Endothelial cell of umbilical vein (primary cell): ENCODE measurements at regions not wholly inside any gene's neighbourhood (a gene's known extent, or its start where the extent isn't known, plus 50 kb on each side); places are given as distances from the start of the nearest gene placed in this dataset.

Experiments
- BruUV-seq: library from RNA; stranded (reverse); fragments of 400-500 nt; replicated peaks from 2 replicates; lab custom pipeline; 2021; lab: Mats Ljungman, UMichigan
- CTCF ChIA-PET: fragments of 300-600, 350-600 bp; sonication (Branson Sonifier 250); formaldehyde crosslinking; loops from one replicate; lab custom pipeline; 2021; ENCODE audit warnings: antibody characterized with exemption, inconsistent platforms; lab: Charles Lee
- POLR2A ChIA-PET: fragments of 300-600, 350-600 bp; sonication (Branson Sonifier 250); formaldehyde crosslinking; loops from one replicate; lab custom pipeline; 2021; ENCODE audit warnings: antibody characterized with exemption, inconsistent platforms; lab: Charles Lee
- DNase-seq: peaks from one replicate; pipeline ENCODE4 v3.0.0-alpha.2; 2011; ENCODE audit warnings: low read depth, low spot score
- FAIRE-seq: peaks from 2 replicates; lab custom pipeline; 2011; peaks lifted over from hg19 to GRCh38; lab: Jason Lieb, UNC
- H2AFZ ChIP-seq: 2 replicates; pipeline ENCODE4 v1.6.0; 2012; ENCODE audit warnings: low read depth, low read length, control low read depth, inconsistent platforms
- H3K27ac ChIP-seq: 2 replicates; pipeline ENCODE4 v1.5.1; 2011; ENCODE audit warnings: low read depth, mild to moderate bottlenecking, control low read depth, low read length, moderate library complexity; ENCODE audit not compliant: insufficient read depth
- H3K27me3 ChIP-seq, 2 experiments: 2 replicates each; pipeline versions ENCODE4 v1.6.0 to v1.6.1; 2011; ENCODE audit warnings: low read length in 2 of 2, mixed read lengths in 1 of 2; ENCODE audit not compliant: control insufficient read depth in 2 of 2, insufficient read depth in 2 of 2
- H3K36me3 ChIP-seq, 2 experiments: 2 replicates in 1 of 2; 3 replicates in 1 of 2; pipeline ENCODE4 v1.5.1; 2011; ENCODE audit warnings: low read length in 2 of 2, mild to moderate bottlenecking in 1 of 2, moderate library complexity in 1 of 2; ENCODE audit not compliant: control insufficient read depth in 2 of 2, insufficient read depth in 2 of 2; ENCODE audit errors: extremely low read depth in 1 of 2
- H3K4me1 ChIP-seq: 3 replicates; pipeline ENCODE4 v1.5.1; 2011; ENCODE audit warnings: mild to moderate bottlenecking, low read length; ENCODE audit not compliant: control insufficient read depth, insufficient read depth; ENCODE audit errors: extremely low read depth
- H3K4me2 ChIP-seq: 2 replicates; pipeline ENCODE4 v1.6.1; 2011; ENCODE audit warnings: low read length, control low read depth, mixed read lengths; ENCODE audit not compliant: insufficient read depth
- H3K4me3 ChIP-seq, 3 experiments: fragments of 200-600 bp in 1 of 3; sonication (generic), shearing (Covaris generic) in 1 of 3; replicated peaks in 1 of 3; 2 replicates each; pipeline ENCODE4 v1.5.1; 2011 to 2016; ENCODE audit warnings: control low read depth in 3 of 3, low read length in 3 of 3, mild to moderate bottlenecking in 2 of 3, inconsistent platforms in 1 of 3, low read depth in 1 of 3, moderate library complexity in 1 of 3; ENCODE audit not compliant: insufficient read depth in 1 of 3
- H3K79me2 ChIP-seq: 2 replicates; pipeline ENCODE4 v1.6.0; 2012; ENCODE audit warnings: low read length, inconsistent platforms; ENCODE audit not compliant: control insufficient read depth, insufficient read depth
- H3K9ac ChIP-seq: replicated peaks from 2 replicates; pipeline ENCODE3; 2011; ENCODE audit warnings: low read length, control low read depth; ENCODE audit not compliant: insufficient read depth; ENCODE audit errors: extremely low read depth
- H3K9me1 ChIP-seq: replicated peaks from 3 replicates; pipeline ENCODE4 v1.6.0; 2011; ENCODE audit warnings: mild to moderate bottlenecking, low read length; ENCODE audit not compliant: control insufficient read depth, insufficient read depth; ENCODE audit errors: extremely low read depth
- H3K9me3 ChIP-seq: replicated peaks from 2 replicates; pipeline ENCODE4 v1.5.1; 2012; ENCODE audit warnings: low read length, inconsistent platforms; ENCODE audit not compliant: control insufficient read depth, insufficient read depth
- H4K20me1 ChIP-seq: replicated peaks from 2 replicates; pipeline ENCODE3; 2011; ENCODE audit warnings: mild to moderate bottlenecking, low read length; ENCODE audit not compliant: control insufficient read depth, insufficient read depth; ENCODE audit errors: extremely low read depth
- EZH2 ChIP-seq: IDR thresholded peaks from 2 replicates; pipeline ENCODE4 v1.6.1; 2012; ENCODE audit warnings: borderline replicate concordance, low read depth, mild to moderate bottlenecking, moderate library complexity, low read length, inconsistent platforms; ENCODE audit not compliant: severe bottlenecking
- FOS ChIP-seq: IDR thresholded peaks from 2 replicates; pipeline ENCODE4 v1.6.1; 2011; ENCODE audit warnings: mild to moderate bottlenecking, low read length, moderate library complexity, borderline replicate concordance; ENCODE audit not compliant: insufficient read depth
- GATA2 ChIP-seq: IDR thresholded peaks from 2 replicates; pipeline ENCODE4 v1.7.0; 2011; ENCODE audit warnings: low read depth, mild to moderate bottlenecking, moderate library complexity, mixed read lengths, low read length; ENCODE audit not compliant: insufficient read length, insufficient read depth
- JUN ChIP-seq: IDR thresholded peaks from 2 replicates; pipeline ENCODE4 v1.6.1; 2011; ENCODE audit warnings: borderline replicate concordance, low read depth; ENCODE audit not compliant: insufficient read length, insufficient read depth
- MYC ChIP-seq: IDR thresholded peaks from one replicate; pipeline ENCODE4 v1.6.1; 2011; ENCODE audit warnings: mild to moderate bottlenecking, low read depth, low read length
- POLR2A ChIP-seq: IDR thresholded peaks from 2 replicates; pipeline ENCODE4 v1.6.1; 2012; ENCODE audit warnings: low read depth, mild to moderate bottlenecking, control low read depth, low read length
- POLR2AphosphoS5 ChIP-seq: IDR thresholded peaks from 2 replicates; pipeline ENCODE4 v1.6.1; 2012; ENCODE audit warnings: low read depth, mild to moderate bottlenecking, control low read depth, low read length, moderate library complexity; ENCODE audit not compliant: insufficient read depth
- dilution Hi-C: fragments of 300-500 bp; cut with MboI; formaldehyde crosslinking; loops from one replicate; pipeline ENCODE4 v1.15.0; 2019; ENCODE audit warnings: low sequenced_read_pairs; ENCODE audit not compliant: extremely low pct_ligation_motif_present
- intact Hi-C: fragments of 100-400 bp; cut with micrococcal nuclease; formaldehyde crosslinking; loops from one replicate; pipeline ENCODE4 v1.10.0; 2022
- TF ChIP-seq, protein P1 (sequence below): IDR thresholded peaks from 2 replicates; pipeline ENCODE4 v1.6.1; 2011; ENCODE audit not compliant: insufficient read depth, insufficient read length
- TF ChIP-seq, protein P2 (sequence below), 2 donors: IDR thresholded peaks; 1 replicate in 1 of 2; 2 replicates in 1 of 2; pipeline ENCODE4 v1.5.1; 2011; ENCODE audit warnings: low read length in 2 of 2, mild to moderate bottlenecking in 2 of 2, moderate library complexity in 2 of 2, control low read depth in 1 of 2, inconsistent platforms in 1 of 2, low read depth in 1 of 2; ENCODE audit not compliant: insufficient read depth in 1 of 2; ENCODE audit errors: extremely low read depth in 1 of 2

DNA sequence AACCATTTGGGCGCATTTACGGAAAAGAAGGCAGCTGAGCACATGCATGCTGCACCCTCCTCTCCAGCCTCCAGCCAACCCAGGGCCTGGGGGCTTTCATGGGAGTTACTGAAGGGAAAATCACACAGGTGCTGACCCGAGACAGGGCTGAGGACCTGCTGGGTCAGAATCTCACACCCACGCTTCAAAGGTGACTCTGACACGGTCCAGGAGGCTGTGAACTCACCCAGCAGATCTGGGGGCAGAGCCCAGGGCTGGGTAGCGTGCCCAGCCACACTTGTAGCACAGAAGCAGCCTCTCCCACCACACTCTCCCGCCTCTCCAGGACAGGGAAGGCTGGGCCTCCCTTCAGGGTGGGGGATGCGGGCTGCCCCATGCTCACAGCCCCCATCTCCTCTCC lies 347.6 kb downstream of the CTTN start:
- no peaks in the 10 kb centered on the region for H3K36me3 ChIP-seq
- H3K4me3 ChIP-seq, result no peak overlapping the region
- no peak overlapping the region for H3K4me2 ChIP-seq
- no peak for DNase-seq
- ChIA-PET CTCF (no interaction called here), POLR2A (no interaction called here)
- H3K27ac ChIP-seq, result no peak overlapping the region
- no peak for FAIRE-seq
- no peaks in the 10 kb centered on the region for H3K4me1 ChIP-seq
- TF ChIP-seq FOS, result no peak
- no peak for TF ChIP-seq JUN
- dilution Hi-C loops (no loop called here), intact Hi-C loops (no loop called here)
- BruUV-seq, result no TSS peak
- H2AFZ ChIP-seq, result no peak overlapping the region
- no peaks in the 10 kb centered on the region for H3K9me1 ChIP-seq
- no peak overlapping the region for H3K9ac ChIP-seq
- H3K9me3 ChIP-seq, result peaks cover under 1% of the 10 kb centered on the region
- H3K79me2 ChIP-seq, result no peaks in the 10 kb centered on the region
- H3K27me3 ChIP-seq, result no peaks in the 10 kb centered on the region
- no peaks in the 10 kb centered on the region for H4K20me1 ChIP-seq

DNA sequence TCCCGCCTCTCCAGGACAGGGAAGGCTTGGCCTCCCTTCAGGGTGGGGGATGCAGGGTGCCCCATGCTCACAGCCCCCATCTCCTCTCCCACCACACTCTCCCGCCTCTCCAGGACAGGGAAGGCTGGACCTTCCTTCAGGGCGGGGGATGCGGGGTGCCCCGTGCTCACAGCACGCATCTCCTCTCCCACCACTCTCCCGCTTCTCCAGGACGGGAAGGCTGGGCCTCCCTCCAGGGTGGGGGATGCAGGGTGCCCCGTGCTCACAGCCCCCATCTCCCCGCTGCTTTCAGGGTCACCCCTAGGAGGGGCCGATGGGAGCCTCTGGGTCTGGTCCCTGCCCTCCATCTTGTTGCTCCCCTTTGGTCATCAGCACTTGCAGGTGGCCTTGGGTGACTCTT lies 348.0 kb downstream of the CTTN start:
- no TSS peak for BruUV-seq
- CTCF ChIA-PET, result no interaction called here
- TF ChIP-seq POLR2A, result no peak
- no peak for TF ChIP-seq POLR2AphosphoS5
- TF ChIP-seq, protein P1, sequence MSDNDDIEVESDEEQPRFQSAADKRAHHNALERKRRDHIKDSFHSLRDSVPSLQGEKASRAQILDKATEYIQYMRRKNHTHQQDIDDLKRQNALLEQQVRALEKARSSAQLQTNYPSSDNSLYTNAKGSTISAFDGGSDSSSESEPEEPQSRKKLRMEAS, result no peak
- no peak for TF ChIP-seq MYC
- TF ChIP-seq EZH2, result no peak
- TF ChIP-seq, protein P2, sequence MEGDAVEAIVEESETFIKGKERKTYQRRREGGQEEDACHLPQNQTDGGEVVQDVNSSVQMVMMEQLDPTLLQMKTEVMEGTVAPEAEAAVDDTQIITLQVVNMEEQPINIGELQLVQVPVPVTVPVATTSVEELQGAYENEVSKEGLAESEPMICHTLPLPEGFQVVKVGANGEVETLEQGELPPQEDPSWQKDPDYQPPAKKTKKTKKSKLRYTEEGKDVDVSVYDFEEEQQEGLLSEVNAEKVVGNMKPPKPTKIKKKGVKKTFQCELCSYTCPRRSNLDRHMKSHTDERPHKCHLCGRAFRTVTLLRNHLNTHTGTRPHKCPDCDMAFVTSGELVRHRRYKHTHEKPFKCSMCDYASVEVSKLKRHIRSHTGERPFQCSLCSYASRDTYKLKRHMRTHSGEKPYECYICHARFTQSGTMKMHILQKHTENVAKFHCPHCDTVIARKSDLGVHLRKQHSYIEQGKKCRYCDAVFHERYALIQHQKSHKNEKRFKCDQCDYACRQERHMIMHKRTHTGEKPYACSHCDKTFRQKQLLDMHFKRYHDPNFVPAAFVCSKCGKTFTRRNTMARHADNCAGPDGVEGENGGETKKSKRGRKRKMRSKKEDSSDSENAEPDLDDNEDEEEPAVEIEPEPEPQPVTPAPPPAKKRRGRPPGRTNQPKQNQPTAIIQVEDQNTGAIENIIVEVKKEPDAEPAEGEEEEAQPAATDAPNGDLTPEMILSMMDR (IDR thresholded peaks at IDR 0.05; ENCODE audit: extremely low read depth in 1 of 2, insufficient read depth in 1 of 2, low read depth in 1 of 2, low read length in 2 of 2), result no peak
- TF ChIP-seq FOS, result no peak
- no peak for TF ChIP-seq GATA2
- TF ChIP-seq JUN, result no peak
- intact Hi-C loops (no loop called here), dilution Hi-C loops (no loop called here)
- Histone ChIP-seq H3K27me3 (no peaks in the 10 kb centered on the region), H3K9ac (no peak overlapping the region), H3K79me2 (no peaks in the 10 kb centered on the region), H2AFZ (no peak overlapping the region), H4K20me1 (no peaks in the 10 kb centered on the region), H3K9me1 (no peaks in the 10 kb centered on the region), H3K4me1 (no peaks in the 10 kb centered on the region), H3K9me3 (peaks cover 2% of the 10 kb centered on the region), H3K4me3 (no peak overlapping the region), H3K27ac (no peak overlapping the region), H3K4me2 (no peak overlapping the region), H3K36me3 (no peaks in the 10 kb centered on the region)
- POLR2A ChIA-PET, result no interaction called here
- no peak for FAIRE-seq
- no peak for DNase-seq
